NCI-H69 (cell line): ENCODE measurements at regions not wholly inside any gene's neighbourhood (a gene's known extent, or its start where the extent isn't known, plus 50 kb on each side); places are given as distances from the start of the nearest gene placed in this dataset.

Experiments used
- DNase-seq: peaks from one replicate; lab custom pipeline; 2025; lab: John Stamatoyannopoulos, UW

GRCh38 chrX:134717698-134718097, 59.4 kb upstream of the PLAC1 start:
- DNase-seq: no peak

- no peak for DNase-seq
These were observed 58.3 kb upstream of the PLAC1 start for GRCh38 chrX:134716620-134717012.

DNA sequence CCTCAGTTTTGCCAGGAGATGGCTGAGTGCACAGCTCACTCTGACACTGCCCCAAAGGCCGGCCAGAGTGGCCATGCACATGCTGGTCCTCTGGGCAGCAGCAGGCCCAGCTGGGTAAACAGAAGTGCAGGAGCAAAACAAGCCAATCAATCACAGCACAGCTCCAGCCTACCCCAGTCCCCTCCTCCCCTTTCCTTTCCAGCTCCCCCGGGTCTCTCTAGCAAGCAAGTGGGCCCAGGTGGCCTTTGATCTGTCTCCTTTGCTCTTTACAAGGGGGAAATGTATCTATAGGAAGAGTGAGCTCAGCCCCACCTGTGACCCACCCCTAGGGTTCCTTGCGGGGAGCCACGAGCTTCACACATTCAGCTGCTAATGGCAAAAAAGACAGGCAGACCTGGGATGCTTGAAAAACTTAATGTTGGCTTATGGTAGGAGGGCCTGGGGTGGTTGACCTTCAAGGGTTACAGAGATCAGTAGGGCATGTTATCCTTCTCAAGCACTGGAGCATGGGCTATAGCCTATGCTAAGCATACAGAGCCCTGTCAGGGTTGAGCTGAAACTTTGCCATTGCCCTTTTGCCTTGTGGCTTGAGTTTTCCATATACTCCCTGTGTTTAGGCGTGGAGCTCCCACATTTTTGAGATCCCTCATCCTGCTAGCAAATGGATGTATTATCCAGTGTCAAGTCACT, 57.8 kb upstream of the PLAC1 start:
- peak; percentile 84 for DNase-seq

DNA sequence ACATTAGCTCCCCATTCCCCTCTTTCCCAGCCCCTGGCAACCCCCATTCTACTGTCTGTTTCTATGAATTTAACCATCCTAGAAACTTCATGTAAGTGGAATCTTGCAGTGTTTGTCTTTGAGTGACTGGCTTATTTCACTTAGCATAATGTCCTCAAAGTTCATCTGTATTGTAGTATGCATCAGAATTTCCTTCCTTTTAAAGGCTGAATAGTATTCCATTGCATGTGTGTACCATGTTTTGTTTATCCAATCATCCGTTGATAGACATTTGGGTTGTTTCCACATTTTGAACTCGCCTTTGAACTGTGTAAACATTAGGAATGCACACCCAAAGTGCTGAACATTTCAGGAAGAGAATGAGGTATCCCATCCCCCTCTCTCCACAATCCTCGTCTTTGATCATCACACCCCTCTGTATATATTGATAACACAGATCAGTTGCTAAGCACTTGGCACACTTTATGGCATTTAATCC, 56.4 kb upstream of the PLAC1 start:
- DNase-seq: no peak

DNA sequence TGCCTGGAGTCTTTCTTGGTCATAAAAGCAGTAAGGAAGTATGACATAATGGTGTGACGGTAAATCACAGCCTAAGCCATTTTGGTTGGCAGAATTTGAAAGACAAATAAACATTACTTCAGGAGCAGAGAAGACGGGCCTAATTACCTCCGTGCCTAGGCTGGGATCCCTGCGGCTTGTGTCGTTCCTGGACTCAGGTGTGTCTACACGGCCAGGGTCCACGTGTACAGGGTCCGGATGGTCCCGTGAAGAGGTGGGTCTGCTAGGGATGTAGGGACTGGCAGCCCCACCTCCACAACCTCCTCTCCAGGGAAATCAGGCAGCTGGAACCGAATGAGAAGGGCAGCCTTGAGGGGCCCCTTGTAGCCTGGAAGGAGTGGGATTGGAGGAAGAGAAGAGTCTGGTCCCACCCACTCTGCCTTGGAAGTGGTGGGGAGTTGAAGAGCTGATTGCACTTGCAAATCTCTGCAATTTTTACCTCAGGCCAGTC, 55.4 kb upstream of the PLAC1 start:
- peak; percentile 89 for DNase-seq

GRCh38 chrX:134712272-134712671, 54.0 kb upstream of the PLAC1 start:
- DNase-seq: no peak

DNA sequence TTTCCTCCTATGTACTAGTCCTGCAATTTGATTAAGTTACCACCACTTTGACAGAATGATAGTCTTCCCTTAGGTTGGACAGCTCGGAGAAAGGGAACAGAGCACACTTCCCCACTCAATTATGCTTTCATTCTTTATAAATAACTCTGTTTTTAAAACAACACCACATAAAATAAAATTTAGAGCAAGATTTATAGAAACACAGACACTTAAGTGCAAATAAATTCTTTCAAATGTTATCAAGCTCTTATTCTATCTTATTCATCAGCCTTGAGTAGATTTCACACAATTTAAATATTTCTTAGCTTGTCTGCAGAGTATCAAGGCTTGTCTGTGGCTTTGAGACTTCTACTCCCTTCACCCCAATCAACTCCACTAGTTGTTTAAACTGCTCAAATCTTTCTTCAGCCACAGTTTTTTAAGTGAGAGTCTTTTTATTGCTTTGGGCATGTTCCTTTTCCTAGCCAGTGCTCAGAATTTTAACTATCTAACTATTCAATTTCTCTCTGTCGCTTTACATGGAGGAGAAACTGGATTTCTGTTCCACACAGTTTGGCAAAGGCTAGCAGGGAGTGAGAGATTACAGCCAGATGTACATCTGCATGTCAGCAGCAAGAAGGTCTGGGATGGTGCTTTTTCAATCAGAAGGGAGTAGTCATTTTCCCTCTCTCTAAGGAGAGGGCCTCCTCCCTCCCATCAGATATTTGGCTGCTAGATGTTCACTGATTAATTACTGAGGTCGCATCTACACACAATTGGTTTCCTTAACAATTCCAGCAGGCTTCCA, 53.1 kb upstream of the PLAC1 start:
- DNase-seq: peak; percentile 66
